ENCODE measurements at regions not wholly inside any gene's neighbourhood (a gene's known extent, or its start where the extent isn't known, plus 50 kb on each side); places are given as distances from the start of the nearest gene placed in this dataset.

- no peak for ATAC-seq
- no peak for FAIRE-seq
- RAD21 ChIA-PET (ENCODE audit: unreplicated experiment) = no interaction called here
- TF ChIP-seq FOXK2 (IDR thresholded peaks at IDR 0.05) = no peak
- no peak for TF ChIP-seq ZNF384 (IDR thresholded peaks at IDR 0.05; ENCODE audit: borderline replicate concordance, low read depth, low read length)
- TF ChIP-seq SP1 (IDR thresholded peaks at IDR 0.05; ENCODE audit: low read depth, low read length) = no peak
- TF ChIP-seq E4F1 (IDR thresholded peaks at IDR 0.05; ENCODE audit: borderline replicate concordance, partially characterized antibody) = no peak
- TF ChIP-seq RUNX3 (IDR thresholded peaks at IDR 0.05; ENCODE audit: low read length) = no peak
- TF ChIP-seq PRDM15 (CRISPR knock-in tag; IDR thresholded peaks at IDR 0.05) = no peak
- no peak for TF ChIP-seq BCL3 (IDR thresholded peaks at IDR 0.05; ENCODE audit: borderline replicate concordance, insufficient read depth, low read depth, low read length, poor library complexity, severe bottlenecking)
- no peak for TF ChIP-seq ZBTB33 (IDR thresholded peaks at IDR 0.05)
- TF ChIP-seq ZZZ3 (IDR thresholded peaks at IDR 0.05; ENCODE audit: control insufficient read depth, insufficient read length, low read depth) = no peak
- TF ChIP-seq YBX1 (IDR thresholded peaks at IDR 0.05) = no peak
- no peak for TF ChIP-seq USF2 (IDR thresholded peaks at IDR 0.05; ENCODE audit: borderline replicate concordance, low read depth, low read length)
- no peak for TF ChIP-seq CHD2 (IDR thresholded peaks at IDR 0.05; ENCODE audit: borderline replicate concordance, low read depth, low read length)
- TF ChIP-seq ATF3 (IDR thresholded peaks at IDR 0.05; ENCODE audit: borderline replicate concordance, extremely low read depth, low read depth, low read length) = no peak
Observed at GRCh38 chr3:148453781-148454191, 243.9 kb upstream of the AGTR1 start.

More at GRCh38 chr3:148453781-148454191, 243.9 kb upstream of the AGTR1 start:
- Histone ChIP-seq H4K20me1 (ENCODE audit: control insufficient read depth, insufficient read depth) (no peaks in the 10 kb centered on the region), H3K4me2 (ENCODE audit: control insufficient read depth, insufficient read depth) (no peak overlapping the region), H3K27me3 (replicated peaks in 1 of 2; ENCODE audit: control insufficient read depth in 2 of 2, insufficient read depth in 2 of 2, low read length in 1 of 2) (no peaks in the 10 kb centered on the region), H3K9me3 (replicated peaks; ENCODE audit: control insufficient read depth, insufficient read depth, low read length) (no peaks in the 10 kb centered on the region), H3K4me3 (no peak overlapping the region), H3K36me3 (ENCODE audit: control insufficient read depth in 2 of 2, insufficient read depth in 2 of 2, low read length in 1 of 2) (no peaks in the 10 kb centered on the region), H3K9ac (ENCODE audit: control insufficient read depth, insufficient read depth, low read length) (no peak overlapping the region), H3K79me2 (ENCODE audit: control insufficient read depth, insufficient read depth, low read length) (no peaks in the 10 kb centered on the region), H3K27ac (ENCODE audit: control insufficient read depth, insufficient read depth) (no peak overlapping the region), H3K4me1 (ENCODE audit: control insufficient read depth, insufficient read depth, low read length) (no peaks in the 10 kb centered on the region), H2AFZ (ENCODE audit: control insufficient read depth, low read depth, low read length) (no peak overlapping the region)
- WGBS (ENCODE audit: insufficient coverage, insufficient replicate concordance, low lambda C conversion rate, missing lambda C conversion rate) = 40% methylated on average over 3 of the region's 3 CpGs
- in situ Hi-C loops (cut with MboI) (no loop called here), intact Hi-C loops (cut with micrococcal nuclease; ENCODE audit: unreplicated experiment) (no loop called here)
- no TSS peak for BruUV-seq (replicated peaks)
- ChIA-PET SMC1A (ENCODE audit: uncharacterized antibody, unreplicated experiment) (no interaction called here), CTCF (no interaction called here), POLR2A (no interaction called here)
- no peak for DNase-seq (ENCODE audit: low read depth, low spot score)
